Urothelium cell line (cell line): ENCODE measurements at regions not wholly inside any gene's neighbourhood (a gene's known extent, or its start where the extent isn't known, plus 50 kb on each side); places are given as distances from the start of the nearest gene placed in this dataset.

ENCODE experiments used
- DNase-seq: peaks from one replicate; pipeline ENCODE4 v3.0.0; 2011; ENCODE audit warnings: low spot score, mixed read lengths
- FAIRE-seq: peaks from 2 replicates; lab custom pipeline; 2011; peaks lifted over from hg19 to GRCh38; lab: Jason Lieb, UNC

- no peak for DNase-seq
- no peak for FAIRE-seq
These were observed 64.8 kb downstream of the PTHLH start for GRCh38 chr12:27907766-27908165.

- DNase-seq (no peak), FAIRE-seq (no peak)
These were observed 65.7 kb downstream of the PTHLH start for GRCh38 chr12:27906658-27907473.

GRCh38 chr12:27906127-27906500 is 66.4 kb downstream of the PTHLH start:
- FAIRE-seq (no peak), DNase-seq (no peak)

- FAIRE-seq (no peak), DNase-seq (no peak)
These were observed 67.0 kb downstream of the PTHLH start for GRCh38 chr12:27905285-27906126.

- DNase-seq (no peak), FAIRE-seq (no peak)
These were observed 69.9 kb downstream of the PTHLH start for GRCh38 chr12:27902651-27903050.

GRCh38 chr12:27901959-27902358 is 70.6 kb downstream of the PTHLH start:
- DNase-seq (no peak), FAIRE-seq (no peak)

- DNase-seq: no peak
- FAIRE-seq: no peak
These were observed 71.3 kb downstream of the PTHLH start for GRCh38 chr12:27900920-27901879.

GRCh38 chr12:27899151-27899661 is 73.3 kb downstream of the PTHLH start:
- no peak for FAIRE-seq

GRCh38 chr12:27898022-27898421 is 74.5 kb downstream of the PTHLH start:
- FAIRE-seq (no peak), DNase-seq (no peak)

More at GRCh38 chr12:27899151-27899661, 73.3 kb downstream of the PTHLH start:
- DNase-seq: peak; percentile 31

GRCh38 chr12:27896419-27896990 is 76.0 kb downstream of the PTHLH start:
- FAIRE-seq (no peak), DNase-seq (no peak)

- FAIRE-seq (no peak), DNase-seq (no peak)
These were observed 78.2 kb downstream of the PTHLH start for GRCh38 chr12:27894309-27894708.

GRCh38 chr12:27879708-27880107 is 92.8 kb downstream of the PTHLH start:
- DNase-seq (no peak), FAIRE-seq (no peak)

GRCh38 chr12:27875677-27876076 is 95.6 kb upstream of the MANSC4 start:
- DNase-seq (no peak), FAIRE-seq (no peak)

- DNase-seq: no peak
- no peak for FAIRE-seq
These were observed 93.0 kb upstream of the MANSC4 start for GRCh38 chr12:27873010-27873409.

GRCh38 chr12:27871946-27872345 is 91.9 kb upstream of the MANSC4 start:
- no peak for DNase-seq
- no peak for FAIRE-seq

- peak; percentile 48 for DNase-seq
- FAIRE-seq: no peak
These were observed 90.9 kb upstream of the MANSC4 start for GRCh38 chr12:27870939-27871338.

GRCh38 chr12:27869567-27869966 is 89.5 kb upstream of the MANSC4 start:
- no peak for FAIRE-seq
- no peak for DNase-seq

- FAIRE-seq (no peak), DNase-seq (peak; percentile 33)
These were observed 88.1 kb upstream of the MANSC4 start for GRCh38 chr12:27868139-27868538.

- no peak for FAIRE-seq
These were observed 86.5 kb upstream of the MANSC4 start for GRCh38 chr12:27866373-27867101.

GRCh38 chr12:27865421-27865820 is 85.4 kb upstream of the MANSC4 start:
- no peak for FAIRE-seq
- no peak for DNase-seq

More at GRCh38 chr12:27866373-27867101, 86.5 kb upstream of the MANSC4 start:
- peak; percentile 25 for DNase-seq
